ENCODE measurements at regions not wholly inside any gene's neighbourhood (a gene's known extent, or its start where the extent isn't known, plus 50 kb on each side); places are given as distances from the start of the nearest gene placed in this dataset.
"Not testable (repeated sequence)": the region's sequence is repeated elsewhere in the genome, so short reads cannot be mapped to it uniquely, and the experiment has no call there.

GRCh38 chr2:226310146-226310545 is 489.5 kb downstream of the IRS1 start:
- DNase-seq, result no peak

DNA sequence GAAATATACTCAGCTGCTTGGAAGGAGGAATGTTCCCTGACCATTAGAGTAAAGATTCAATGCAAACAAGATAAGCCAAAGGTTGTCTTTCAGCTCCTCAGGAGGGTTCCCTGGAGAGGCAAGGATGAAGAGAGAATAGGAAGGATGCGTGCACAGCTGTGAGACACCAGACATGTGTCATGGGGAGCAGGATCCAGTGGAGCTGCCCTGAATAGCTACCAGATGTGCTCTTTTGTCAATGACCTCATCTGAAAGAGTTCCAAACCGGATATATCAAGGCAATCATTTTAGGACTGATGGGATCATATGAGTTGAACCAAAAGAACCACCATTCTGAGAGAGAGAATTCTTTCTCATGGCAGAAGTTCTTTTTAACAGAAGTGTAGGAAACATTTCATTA is 490.6 kb downstream of the IRS1 start:
- no peak for DNase-seq

- DNase-seq, result no peak
Observed at GRCh38 chr2:226308323-226308680, 491.3 kb downstream of the IRS1 start.

DNA sequence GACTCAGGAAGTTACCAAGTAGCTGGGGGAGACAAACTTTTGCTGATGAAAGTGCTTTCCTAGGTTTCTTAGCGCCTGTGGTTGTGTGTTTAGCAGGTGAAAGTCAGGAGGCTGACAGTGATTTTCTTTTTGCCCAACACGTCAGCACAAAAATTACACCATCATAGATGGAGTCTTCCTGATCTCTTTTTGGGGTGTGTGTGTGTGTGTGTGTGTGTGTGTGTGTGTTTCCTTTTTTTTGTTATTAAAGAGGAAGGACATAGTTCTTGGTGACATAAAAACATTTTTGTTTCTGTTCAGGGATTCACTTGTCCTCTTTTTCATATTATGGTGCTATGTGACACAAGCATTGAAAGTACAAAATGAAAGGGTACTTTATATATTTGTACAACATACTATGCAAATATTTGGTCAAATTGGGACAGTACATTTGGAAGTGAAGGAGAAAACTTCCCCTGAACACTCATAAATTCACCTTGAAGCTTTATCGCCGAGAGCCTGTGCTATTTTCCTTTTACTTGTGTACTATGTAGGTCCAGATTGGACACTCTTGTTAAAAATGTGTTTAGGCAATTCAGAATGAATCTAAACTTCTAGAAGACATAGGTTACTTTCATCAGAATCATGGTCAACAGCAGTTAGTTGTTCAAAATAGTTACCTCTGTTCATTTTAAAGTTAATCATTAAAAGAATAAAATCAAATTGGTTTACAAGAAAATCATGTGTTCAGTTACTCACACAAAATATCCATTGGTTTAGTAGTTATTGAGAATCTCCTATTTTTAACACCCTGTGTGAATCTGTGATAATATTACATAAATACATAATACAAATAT is 491.9 kb downstream of the IRS1 start:
- DNase-seq, result no peak

DNA sequence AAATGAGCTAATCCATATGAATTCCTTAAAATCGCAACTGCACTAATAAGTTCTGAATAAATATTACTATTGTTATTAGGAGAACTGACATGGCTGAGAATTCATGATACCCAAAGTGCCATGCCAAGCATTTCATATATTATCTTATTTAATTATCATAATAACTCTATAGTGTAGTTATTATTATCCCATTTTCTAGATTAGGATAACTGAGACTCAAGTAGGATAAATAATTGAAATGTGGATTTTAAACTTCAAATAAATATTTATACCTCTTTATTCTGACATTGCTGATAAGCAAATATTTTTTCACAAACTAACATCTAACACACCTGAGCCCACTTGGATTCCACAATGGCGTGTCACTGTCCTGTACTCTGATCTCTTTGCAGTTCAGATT is 492.7 kb downstream of the IRS1 start:
- no peak for DNase-seq

- DNase-seq, result no peak
Observed at GRCh38 chr2:226304308-226304707, 495.3 kb downstream of the IRS1 start.

DNA sequence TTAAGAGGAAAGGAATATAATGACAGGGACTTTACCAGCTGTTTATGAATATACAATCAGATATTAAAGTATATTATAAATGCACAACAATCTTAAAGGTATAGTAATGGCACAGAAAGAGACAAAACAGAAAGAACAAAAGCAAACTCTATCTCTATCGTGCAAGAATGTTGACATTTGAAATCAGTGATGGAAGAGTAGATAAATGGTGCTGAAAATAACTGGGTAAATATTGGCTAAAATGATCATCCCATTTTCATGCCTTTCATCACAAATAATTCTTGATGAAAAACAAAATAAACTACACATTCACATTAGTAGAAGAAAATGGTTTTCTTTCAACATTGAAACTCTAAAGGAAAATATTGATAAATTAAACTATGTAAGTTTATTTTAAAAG is 495.9 kb downstream of the IRS1 start:
- DNase-seq, result no peak

DNA sequence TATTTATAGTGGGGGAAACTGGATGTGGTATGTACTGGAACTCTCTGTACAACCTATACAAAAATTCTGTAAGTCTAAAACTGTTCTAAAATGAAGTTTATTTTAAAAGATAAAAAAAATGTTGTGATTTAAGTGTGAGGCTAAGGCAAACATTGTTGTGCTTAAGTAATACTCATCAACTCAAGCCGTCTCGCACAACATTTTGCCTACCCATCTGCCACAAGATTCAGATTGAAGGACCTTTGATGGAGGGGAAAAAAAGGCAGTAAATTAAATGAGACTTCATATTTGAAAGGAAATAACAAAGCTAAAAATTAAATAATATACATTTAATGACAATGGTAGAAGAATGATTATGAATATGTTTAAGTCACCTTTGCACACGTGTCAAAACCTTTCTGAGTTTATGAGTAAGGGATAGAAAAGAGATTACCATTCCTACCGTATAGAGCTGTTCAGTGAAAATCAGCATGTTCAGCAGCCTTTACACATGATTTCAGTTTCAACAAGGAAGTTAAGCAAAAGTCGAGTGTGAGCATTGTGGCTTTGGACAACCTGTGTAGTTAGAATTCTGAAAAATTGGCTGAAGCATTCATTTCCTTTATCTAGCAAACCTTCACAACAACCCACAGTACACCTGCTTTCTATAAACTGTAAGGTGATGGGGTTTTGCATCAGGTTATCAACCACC is 499.3 kb downstream of the IRS1 start:
- DNase-seq, result no peak

DNA sequence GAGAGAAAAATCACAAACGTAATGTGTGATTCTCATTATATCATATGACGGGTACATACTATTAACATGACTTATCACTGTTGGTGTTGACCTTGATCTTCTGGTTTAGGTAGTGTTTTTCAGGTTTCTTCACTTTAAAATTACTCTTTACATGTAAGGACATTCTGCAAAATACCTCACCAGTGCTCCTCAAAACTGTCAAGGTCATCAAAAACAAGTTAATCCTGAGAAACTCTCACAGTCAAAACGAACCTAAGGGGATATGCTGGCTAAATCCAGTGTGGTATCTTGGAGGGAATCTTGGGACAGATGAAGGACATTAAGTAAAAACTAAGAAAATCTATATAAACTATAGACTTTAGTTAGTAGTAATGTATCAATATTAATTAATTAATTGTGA is 499.8 kb downstream of the IRS1 start:
- no peak for DNase-seq

- DNase-seq, result no peak
Observed at GRCh38 chr2:226295681-226296080, 503.9 kb downstream of the IRS1 start.

GRCh38 chr2:226295123-226295522 is 504.5 kb downstream of the IRS1 start:
- no peak for DNase-seq

DNA sequence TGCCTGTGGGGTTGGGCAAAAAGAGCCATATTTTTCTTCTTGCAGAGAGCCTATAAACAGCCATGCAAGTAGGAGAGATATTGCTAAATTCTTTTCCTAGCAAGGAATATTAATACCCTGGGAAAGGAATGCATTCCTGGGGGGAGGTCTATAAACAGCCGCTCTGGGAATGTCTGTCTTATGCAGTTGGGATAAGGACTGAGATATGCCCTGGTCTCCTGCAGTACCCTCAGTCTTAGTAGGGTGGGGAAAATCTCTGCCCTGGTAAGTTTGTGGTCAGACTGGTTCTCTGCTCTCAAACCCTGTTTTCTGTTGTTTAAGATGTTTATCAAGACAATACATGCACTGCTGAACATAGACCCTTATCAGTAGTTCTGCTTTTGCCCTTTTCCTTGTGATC is 508.3 kb downstream of the IRS1 start:
- DNase-seq, result not testable (repeated sequence)

GRCh38 chr2:226286916-226287315 is 512.7 kb downstream of the IRS1 start:
- no peak for DNase-seq

- no peak for DNase-seq
Observed at GRCh38 chr2:226283796-226284195, 515.8 kb downstream of the IRS1 start.

GRCh38 chr2:226282151-226282550 is 517.5 kb downstream of the IRS1 start:
- no peak for DNase-seq

- not testable (repeated sequence) for DNase-seq
Observed at GRCh38 chr2:226280136-226280535, 519.5 kb downstream of the IRS1 start.

DNA sequence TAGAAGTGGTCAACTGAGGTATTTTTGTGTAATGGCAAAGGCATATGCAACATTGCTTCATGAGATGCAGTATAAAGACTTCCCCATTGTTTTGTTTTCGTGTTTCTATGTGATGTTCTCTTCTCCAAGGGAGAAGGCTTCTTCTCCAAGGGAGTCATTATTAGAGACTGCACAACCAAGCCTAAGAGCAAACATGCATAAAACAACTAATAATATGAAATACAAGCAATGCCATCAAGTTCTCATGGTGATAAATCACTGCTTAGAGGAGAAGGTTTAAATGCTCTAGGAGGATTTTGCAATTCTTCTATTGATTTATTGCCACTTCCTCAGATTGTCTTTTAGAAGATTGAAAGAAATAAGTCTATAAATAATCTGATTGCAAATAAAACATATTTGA is 524.4 kb downstream of the IRS1 start:
- no peak for DNase-seq

DNA sequence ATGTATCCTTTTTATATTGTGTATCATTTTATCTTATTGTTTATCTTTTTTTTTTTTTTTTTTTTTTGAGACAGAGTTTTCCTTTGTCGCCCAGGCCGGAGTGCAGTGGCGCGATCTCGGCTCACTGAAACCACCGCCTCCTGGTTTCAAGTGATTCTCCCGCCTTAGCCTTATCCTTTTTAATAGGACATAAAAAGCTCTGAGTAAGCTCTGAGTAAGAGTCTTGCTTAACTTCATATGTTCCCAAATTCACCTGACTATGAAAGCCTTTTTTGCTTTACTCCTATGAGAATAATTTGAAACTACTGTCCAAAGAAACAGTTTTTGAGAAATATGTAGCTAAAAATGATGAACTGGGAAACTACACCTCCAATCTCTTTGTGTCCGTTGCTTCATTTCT is 525.5 kb downstream of the IRS1 start:
- DNase-seq, result no peak

- DNase-seq, result no peak
Observed at GRCh38 chr2:226273440-226273839, 526.2 kb downstream of the IRS1 start.

GRCh38 chr2:226272435-226272834 is 527.2 kb downstream of the IRS1 start:
- no peak for DNase-seq

DNA sequence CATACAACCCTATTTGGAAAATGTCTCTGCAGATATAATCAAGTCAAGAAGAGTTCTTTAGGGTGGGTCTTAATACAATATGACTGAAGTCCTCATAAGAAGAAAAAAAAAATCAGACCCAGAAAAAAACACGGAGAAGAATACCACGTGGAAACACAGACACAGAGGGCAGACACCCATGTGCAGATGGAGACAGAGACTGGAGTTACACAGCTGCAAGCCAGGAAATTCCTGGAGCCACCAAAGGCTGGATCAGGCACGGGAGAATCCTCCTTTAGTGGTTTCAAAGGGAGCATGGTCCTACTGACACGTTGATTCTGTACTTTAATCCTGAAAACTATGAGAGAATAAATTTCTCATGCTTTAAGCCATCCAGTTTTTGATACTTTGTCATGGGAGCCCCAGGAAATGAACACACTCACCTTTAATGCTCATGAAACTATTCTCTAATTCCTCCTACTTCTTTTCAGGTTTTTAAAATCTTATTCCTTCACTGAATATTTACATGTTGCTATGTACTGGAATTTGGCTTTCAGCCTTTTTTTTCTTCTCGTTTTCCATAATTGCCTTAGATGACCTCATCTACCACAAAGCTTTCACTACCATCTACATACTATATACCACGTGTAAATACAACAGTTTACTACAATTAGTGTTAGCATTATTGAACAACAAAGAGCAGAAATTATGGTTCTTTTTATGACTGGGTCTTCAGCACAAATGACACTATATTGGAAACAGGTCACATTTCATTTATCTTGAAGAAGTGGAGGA is 529.1 kb downstream of the IRS1 start:
- DNase-seq, result no peak

- DNase-seq, result no peak
Observed at GRCh38 chr2:226267516-226268289, 531.9 kb downstream of the IRS1 start.
